HG03342 (cell line): ENCODE measurements at regions not wholly inside any gene's neighbourhood (a gene's known extent, or its start where the extent isn't known, plus 50 kb on each side); places are given as distances from the start of the nearest gene placed in this dataset.

Experiments used
- ATAC-seq: cut with Tn5 transposase; IDR thresholded peaks from one replicate; pipeline ENCODE4 v1.9.1; 2021; ENCODE audit warnings: mild to moderate bottlenecking, moderate library complexity; ENCODE audit not compliant: unreplicated experiment

DNA sequence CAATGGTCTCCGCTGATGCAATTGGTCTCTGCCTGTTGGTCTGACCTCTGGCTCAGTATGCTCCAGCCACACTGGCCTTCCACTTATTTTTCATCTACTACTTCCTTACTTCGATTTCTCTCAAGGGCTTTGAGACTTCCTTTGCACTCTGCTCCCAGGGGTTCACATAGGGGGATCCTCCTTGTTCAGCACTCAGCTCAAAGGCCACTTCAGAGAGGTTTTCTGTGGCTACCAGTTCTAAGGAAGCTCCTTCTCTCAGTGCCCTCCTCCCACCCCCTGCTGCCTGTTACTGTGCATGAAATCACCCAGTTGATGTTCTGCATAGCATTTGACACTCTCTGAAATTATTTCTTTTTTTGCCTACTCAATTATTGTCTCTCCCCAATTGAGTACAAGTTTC lies 476.4 kb downstream of the HS3ST3B1 start:
- no peak for ATAC-seq

DNA sequence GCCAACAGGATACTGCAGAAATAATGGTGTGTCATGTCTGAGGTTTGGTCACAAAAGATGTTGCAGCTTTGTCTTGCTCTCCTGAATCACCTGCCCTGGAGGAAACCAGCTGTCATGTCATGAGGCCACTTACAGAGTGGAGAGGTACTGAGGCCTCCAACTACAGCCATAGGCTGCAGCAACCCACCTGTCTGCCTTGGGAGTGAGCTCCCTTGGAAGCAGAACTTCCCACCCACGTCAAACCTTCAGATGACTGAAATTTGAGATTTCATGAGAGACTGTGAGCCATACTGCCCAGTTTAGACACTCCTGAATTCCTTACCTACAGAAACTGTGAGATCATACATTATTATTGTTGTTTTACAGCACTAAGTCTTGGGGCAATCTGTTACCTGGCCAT lies 475.9 kb downstream of the HS3ST3B1 start:
- no peak for ATAC-seq

DNA sequence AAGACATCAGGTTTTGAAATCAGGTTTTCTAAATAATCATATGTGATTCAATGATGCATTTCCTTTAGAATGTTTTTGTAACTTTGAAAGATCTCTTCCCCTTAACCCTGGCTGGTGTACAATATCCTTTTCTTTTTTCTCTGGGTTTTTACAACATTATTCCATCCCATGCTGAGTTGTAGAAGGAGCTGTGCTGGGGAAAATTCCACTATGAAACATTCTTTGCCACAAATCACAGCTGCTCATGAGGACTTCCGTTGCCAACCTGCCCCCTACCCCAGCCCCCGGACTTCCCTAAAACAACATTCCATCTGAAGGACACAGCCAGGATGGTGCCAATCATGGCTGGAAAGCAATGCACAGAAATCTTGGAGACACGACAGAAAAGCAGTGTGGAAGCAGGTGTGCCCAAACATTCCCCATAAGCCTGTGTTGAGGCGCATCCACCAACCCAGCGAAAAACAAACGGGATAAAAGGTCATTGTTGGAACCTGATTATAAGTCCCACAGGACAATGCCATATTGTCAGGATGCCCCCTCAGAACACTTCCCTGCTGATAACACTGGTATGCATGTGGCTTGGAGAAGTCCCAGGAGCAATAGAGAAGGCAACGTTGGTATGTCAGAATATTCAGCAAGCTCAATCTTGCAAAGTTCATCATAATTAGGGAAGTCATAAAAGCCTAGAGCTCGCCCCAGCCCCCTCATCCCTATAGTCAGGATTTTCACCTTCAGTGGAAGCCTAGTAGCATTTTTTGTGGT lies 475.0 kb downstream of the HS3ST3B1 start:
- ATAC-seq, result no peak

DNA sequence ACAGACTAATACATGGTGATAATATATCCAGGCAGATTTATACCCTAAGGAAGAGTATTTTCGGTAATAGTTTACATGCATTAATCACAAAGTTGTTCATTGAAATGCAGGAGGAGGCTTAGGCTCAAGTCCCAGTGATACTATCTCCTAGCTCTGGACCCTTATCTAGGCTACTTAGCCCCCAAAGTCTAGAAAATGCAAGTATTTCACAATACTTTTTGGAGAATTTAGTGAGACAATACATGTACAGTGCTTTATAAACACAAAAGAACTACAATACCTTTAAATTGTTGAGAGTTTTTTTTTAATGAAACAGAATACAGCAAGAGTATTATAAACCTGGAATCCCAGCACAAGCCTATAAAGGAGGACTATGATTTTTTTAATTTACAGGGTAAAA lies 473.9 kb downstream of the HS3ST3B1 start:
- no peak for ATAC-seq

DNA sequence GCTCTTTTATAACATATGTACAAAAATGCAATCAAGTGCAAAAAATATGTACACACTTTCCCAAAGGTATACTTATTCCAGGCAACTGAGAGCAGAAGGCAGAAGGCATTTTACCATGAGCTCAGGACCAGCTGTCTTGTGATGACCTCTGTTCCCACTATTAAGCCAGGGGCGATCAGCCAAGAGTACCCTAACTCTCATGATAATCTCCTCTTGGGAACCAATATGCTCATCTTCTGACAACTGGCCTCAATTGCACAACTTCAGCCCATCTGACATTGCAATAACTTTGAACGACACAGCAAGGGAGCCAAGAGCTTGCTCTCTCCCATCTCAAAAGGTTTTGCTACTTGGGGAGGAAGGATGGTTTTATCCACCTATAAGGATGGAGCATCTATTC lies 471.9 kb downstream of the HS3ST3B1 start:
- ATAC-seq, result no peak

DNA sequence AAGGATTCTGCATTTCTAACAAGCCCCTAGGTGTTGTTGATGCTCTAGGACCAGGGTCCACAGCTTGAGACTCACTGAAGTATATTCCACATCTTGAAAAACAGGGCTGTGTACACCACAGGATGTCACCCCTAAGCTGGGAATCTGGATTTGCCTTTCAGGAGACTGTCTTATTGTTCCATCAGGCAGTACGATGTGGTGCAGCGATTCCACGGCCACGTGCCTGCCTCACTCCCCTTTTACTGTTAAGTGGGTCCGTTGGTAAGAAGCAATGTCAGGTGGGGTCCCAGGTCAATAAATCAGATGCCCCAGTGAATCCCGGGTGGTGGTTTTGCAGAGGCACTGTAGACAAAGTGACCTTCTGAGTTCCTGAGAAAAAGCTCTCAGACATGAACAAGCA lies 470.7 kb downstream of the HS3ST3B1 start:
- no peak for ATAC-seq

DNA sequence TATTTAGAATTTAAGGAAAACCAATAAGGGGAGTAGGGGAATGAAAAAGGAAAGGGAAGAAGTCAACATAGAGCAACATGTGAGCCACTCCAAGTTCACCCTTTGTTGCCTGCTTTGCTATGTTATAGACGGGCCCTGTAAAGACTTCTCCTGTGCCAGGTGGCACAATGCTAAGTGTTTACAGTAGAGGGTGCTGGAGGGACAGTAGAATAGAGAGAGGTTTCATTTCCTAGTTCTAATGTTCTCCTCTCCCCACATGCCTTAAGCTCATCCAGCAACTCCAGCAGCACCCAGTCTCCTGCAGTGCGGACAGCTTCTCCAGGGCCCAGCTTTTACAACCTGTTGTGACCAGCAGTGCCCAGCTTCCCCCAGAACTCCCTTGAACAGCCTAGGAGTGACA lies 468.0 kb downstream of the HS3ST3B1 start:
- no peak for ATAC-seq

DNA sequence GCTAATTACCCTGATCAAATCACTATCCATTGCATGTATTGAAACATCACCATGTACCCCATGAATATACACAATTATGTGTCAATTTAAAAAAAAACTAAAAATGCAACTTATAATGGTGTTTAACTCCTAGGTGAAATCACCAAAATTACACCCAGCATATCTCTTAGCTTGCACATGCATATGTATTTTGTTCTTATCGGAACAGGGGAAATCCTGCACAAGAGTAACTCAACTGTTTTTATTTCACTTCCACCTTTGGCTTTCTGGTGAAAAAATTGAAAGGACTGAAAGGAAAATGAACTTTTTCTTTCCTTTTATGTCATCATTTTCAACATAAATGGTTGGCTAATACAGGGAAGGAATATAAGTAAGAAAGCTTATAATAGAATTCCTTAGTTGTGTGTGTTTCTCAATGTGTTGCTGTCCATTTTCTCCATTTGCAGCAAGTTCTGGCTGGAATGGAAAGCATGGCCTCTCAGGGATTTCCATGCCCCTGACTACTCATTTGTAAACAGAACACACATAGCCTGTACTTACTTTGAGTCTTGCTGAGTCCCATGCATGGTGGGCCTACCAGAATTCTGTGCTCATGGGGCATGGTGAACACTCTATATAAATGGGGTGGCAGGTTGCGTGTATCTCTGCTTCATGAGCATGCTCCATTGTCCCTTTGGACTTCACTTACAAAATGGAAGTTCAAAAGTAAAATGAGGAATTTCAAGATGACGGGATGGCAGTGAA lies 462.0 kb downstream of the HS3ST3B1 start:
- ATAC-seq, result no peak

DNA sequence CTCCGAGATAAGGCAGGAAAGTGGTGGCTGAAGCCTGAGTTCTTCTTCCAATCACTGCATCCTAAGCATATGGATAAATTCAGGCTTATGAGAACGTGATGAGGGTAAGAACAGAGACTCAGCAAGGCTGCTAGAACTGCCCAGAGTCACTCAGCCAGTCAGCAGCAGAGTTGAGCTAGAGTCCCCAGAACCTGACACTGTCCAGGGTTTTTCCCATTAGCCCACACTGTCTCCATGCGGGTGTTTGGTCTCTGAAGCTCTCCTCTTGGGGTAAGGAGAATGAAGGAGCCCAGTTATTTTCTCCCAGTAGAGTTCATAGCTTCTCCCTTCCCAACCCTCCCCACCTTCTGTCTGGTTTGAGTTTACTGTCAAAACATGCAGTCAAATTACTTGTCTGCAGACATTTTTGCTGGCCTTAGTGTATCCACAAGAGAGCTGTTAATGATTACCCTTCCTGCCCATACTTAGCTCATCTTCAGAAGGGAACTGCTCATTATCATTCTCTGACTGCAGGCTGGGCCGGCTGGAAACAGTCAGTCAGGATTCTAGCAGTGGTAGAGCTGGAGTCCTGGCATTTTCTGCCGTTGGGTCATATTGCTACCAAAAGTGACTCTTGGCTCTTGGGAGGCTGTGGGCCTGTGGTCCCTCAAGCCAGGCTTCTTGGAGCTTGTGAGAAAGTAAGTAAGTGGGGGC lies 460.0 kb downstream of the HS3ST3B1 start:
- peak; percentile 83 for ATAC-seq

DNA sequence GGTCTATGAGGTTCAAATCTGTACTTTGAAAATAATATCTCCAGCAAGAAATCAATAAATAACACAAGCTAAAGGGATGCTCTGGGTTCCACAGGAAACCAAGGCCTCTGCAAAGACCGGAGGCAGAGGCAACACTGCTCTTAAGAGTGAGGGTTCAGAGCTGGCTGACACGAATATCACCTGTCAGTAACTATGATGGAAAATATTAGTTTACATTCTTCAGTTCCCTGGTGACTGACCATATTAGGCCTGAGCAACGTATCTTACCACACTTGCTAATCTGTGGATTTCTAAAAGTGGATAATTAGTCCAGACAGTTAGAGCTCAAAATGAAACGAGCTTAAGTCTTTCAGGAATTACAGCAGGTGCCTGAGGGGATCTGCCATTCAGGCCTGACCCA lies 459.3 kb downstream of the HS3ST3B1 start:
- peak; percentile 58 for ATAC-seq

DNA sequence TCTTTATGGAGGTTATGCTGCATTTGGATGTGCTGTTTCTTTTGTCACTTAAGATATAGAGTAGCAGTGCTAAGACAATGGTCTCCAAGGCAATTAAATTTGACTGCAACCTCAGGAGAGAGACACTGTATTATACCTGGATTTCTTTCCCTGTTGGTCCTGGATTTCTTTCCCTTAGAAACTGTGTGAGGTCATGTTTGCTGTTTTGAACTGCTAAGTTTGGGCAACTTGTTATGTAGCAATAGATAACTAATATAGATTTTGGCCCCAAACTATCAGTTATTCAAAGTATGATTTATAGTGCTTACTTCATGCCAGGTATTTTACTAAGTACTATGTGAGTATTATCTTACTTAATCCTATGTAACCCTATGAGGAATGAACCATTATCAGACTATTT lies 458.4 kb downstream of the HS3ST3B1 start:
- no peak for ATAC-seq

DNA sequence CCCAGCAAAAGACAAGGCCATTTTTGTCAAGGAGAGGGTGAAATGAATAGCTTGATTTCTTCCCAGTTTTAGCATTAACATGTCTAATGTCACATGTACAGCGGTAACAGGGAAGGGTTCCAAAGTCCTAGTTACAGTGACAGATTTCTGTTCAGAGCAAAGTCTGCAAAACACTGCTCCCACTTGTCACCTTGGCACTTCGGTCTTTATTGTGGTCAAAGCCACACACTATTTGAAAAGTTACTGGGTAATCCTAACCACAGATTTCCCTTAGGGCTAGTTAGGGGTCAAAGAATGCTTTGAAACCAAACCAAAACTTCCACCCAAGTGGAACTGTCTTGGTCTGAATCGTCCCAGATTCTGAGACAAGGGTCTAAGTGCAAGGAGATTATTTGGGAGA lies 455.6 kb downstream of the HS3ST3B1 start:
- ATAC-seq, result no peak

DNA sequence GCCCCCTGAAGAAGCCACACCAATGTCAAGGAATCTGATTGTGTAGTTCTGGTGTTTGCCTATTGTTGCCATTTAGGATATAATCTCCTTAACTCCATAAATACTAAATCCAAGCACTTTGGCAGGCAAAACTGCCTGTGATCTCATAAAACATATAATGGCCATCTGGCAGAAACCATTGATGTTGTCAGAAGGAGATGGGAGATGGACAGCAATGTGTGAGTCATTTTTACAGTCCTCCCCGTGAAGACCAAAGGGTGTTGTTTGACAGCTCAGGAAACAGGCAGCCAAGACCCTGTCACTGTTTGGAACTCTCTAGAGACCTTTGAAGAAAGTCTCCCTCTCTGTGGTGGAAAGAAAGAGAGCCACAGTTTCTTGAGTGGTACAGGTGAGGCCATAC lies 454.1 kb downstream of the HS3ST3B1 start:
- ATAC-seq, result no peak

DNA sequence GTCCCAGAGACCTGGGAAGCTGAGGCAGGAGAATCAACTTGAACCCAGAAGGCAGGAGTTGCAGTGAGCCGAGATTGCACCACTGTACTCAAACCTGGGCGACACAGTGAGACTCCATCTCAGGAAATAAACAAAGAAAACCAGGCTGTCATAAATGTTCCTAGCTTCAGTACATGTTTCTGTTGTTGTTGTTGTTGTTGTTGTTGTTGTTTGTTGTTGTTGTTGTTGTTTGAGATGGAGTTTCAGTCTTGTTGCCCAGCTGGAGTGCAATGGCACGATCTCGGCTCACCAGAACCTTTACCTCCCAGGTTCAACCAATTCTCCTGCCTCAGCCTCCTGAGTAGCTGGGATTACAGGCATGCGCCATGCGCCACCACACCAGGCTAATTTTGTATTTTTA lies 452.5 kb downstream of the HS3ST3B1 start:
- no peak for ATAC-seq

DNA sequence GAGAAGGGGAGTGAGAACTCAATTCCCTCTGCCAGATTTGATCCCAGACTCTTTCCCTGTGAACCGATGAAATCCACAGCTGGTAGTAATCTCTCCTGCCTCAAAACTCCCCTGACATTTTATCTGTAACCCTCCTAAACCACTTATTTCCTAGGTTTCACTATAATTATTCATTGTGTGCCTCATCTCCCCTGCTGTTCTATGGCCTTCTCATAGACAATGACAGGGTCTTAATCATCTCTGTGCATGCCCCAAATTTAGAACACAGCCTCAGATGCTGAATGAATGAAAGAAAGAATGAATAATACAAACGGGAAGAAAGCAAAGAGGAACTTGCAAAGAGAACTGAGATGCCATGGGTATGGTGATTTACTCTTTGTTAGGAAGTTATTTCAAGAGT lies 451.1 kb downstream of the HS3ST3B1 start:
- no peak for ATAC-seq

DNA sequence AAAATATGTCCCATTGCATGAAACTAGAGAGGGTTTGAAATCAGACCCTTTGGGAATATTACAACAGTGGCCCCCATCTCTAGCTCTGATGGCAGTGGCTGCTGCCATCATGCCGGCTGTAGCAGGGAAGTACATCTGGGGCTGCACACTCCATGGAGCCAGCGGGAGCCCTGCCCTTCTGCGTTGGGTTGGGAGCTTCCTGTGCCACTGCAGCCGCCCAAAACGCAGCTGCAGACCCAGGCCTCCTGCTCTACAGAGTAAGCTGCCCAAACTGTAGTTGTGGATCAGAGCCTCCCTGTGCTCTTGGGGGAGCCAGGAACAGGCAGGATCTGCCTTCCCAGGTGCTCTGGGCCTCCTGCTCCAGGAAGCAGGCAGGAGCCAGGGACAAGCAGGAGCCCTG lies 450.0 kb downstream of the HS3ST3B1 start:
- ATAC-seq, result no peak

DNA sequence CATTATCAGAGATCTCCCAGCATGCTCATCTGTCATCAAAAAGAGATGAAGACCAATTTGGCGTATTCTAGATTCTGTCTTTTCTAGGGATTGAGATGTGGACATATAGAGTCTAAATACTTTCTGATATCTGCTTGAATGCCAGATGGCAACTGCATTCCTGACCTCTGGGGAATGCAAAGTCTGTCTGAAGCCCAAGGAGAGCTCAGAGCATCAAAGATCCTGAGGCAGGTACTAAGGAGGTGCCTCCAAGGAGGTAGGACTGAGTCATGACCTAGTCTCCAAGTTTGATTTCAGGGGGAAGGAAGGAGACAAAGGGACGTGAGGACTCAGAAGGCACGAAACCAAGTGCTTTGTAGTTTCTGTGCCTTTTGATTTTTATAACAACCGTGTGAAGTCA lies 448.4 kb downstream of the HS3ST3B1 start:
- no peak for ATAC-seq

DNA sequence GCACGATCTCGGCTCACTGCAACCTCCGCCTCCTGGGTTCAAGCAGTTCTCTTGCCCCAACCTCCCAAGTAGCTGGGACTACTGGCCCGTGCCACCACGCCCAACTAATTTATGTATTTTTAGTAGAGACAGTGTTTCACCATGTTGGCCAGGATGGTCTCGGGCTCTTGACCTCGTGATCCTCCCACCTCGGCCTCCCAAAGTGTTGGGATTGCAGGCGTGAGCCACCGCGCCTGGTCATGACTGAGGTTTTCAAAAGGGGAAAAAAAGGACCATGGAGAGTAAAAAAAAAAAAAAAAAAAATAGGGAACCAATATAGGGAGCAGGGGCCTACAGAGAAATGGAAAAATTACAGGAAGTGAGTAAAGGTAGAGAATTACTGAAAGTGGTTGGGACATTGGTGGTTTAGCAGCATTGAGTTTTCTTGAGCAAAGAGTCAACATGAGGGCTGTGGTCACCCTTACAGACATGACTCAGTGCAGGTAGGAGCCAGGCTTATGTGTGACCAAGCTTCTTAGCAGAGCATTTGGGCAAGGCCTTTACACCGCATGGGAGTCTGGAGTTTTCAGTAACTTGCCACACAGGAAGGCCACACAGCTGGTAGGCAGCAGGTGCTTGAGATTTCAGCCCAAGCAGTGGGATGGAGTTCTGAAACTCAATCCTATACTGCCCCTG lies 447.3 kb downstream of the HS3ST3B1 start:
- peak; percentile 60 for ATAC-seq

DNA sequence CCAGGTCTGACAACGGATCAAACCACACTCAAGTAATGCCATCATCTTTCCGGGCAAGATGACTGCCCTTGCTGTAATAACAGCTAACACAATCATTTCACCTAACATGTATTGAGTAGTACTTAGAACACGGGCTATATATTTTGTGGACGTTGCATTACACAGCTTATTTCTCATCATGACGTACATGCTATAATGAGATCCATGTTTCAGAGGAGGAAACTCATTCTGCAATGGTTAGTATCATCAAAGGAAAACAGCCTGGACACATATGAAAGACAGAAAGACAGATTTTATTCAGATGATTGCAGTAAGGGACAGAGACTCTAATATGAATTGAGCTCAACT lies 446.7 kb downstream of the HS3ST3B1 start:
- ATAC-seq, result no peak

DNA sequence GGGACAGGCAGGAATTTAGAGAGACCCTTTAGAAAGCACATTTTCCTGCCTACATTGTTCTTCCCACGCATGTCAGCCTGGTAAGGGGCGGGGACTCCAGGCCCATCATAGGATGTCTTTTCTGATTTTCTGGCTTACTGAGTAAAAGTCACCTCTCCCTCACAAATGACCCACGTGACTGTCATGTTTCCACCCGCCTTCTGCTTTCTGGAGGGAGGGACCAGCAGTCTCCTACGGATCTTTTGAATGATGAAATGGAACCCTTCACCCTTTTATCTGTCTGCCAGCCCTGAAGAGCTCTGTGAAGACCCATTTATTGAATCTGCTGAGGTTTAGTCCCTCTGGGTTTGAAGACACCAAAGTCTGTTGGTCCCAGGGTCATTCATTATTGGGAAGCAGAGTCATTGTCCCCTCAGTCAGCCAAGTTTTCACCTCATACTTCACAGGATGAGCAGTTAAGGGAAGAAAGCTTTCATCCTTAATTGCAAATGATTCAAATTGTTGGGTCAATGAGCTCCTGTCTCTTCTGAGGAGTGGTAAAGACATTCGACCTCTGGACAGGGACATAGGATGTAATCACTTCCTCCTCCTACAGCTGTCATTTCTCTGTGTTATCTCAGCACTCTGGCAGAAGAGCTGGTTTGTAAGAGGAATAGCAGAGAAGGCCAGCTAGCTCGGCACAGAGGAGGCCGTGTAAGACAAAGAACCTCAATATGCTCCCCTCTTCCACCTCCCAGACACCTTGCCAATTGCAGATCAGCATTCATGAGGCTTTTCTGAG lies 446.1 kb downstream of the HS3ST3B1 start:
- no peak for ATAC-seq

DNA sequence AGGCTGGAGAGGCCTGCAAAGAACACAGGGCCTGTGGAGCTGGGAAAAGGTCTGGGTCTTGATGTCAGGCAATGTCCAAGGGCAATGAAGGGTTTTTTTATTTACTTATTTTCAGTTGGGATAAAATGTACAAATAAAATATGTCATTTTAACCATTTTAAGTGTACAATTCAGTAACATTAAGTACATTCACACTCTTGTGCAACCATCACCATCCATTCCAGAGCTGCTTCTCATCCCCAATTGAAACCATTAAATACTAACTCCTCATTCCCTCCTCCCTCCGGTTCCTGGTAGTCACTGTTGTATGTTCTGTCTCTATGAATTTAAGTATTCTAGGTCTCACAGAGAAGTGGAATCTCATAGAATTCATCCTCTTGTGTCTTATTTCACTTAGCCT lies 444.7 kb downstream of the HS3ST3B1 start:
- ATAC-seq, result no peak
